Fibroblast of peridontal ligament (primary cell): ENCODE measurements at regions not wholly inside any gene's neighbourhood (a gene's known extent, or its start where the extent isn't known, plus 50 kb on each side); places are given as distances from the start of the nearest gene placed in this dataset.

Experiments used
- DNase-seq: peaks from one replicate; pipeline ENCODE4 v3.0.0-alpha.2; 2010; ENCODE audit errors: extremely low read depth

GRCh38 chr5:116703328-116703727 lies 128.7 kb upstream of the SEMA6A start:
- no peak for DNase-seq

- DNase-seq: no peak
These were observed 128.2 kb upstream of the SEMA6A start for GRCh38 chr5:116702776-116703175.

GRCh38 chr5:116699332-116699731 lies 124.7 kb upstream of the SEMA6A start:
- no peak for DNase-seq

- no peak for DNase-seq
These were observed 121.7 kb upstream of the SEMA6A start for GRCh38 chr5:116696366-116696765.

GRCh38 chr5:116695681-116696080 lies 121.1 kb upstream of the SEMA6A start:
- no peak for DNase-seq

GRCh38 chr5:116686438-116686837 lies 111.8 kb upstream of the SEMA6A start:
- no peak for DNase-seq

GRCh38 chr5:116685931-116686330 lies 111.3 kb upstream of the SEMA6A start:
- no peak for DNase-seq

GRCh38 chr5:116685069-116685468 lies 110.4 kb upstream of the SEMA6A start:
- no peak for DNase-seq

GRCh38 chr5:116681334-116682013 lies 106.9 kb upstream of the SEMA6A start:
- no peak for DNase-seq

- DNase-seq: peak; percentile 52
These were observed 100.9 kb upstream of the SEMA6A start for GRCh38 chr5:116675626-116675910.

- no peak for DNase-seq
These were observed 100.4 kb upstream of the SEMA6A start for GRCh38 chr5:116674881-116675625.

GRCh38 chr5:116673453-116673852 lies 98.8 kb upstream of the SEMA6A start:
- DNase-seq: no peak

GRCh38 chr5:116672203-116672602 lies 97.6 kb upstream of the SEMA6A start:
- DNase-seq: no peak

GRCh38 chr5:116671211-116671736 lies 96.7 kb upstream of the SEMA6A start:
- DNase-seq: no peak

- no peak for DNase-seq
These were observed 94.8 kb upstream of the SEMA6A start for GRCh38 chr5:116669261-116670031.

- DNase-seq: no peak
These were observed 93.8 kb upstream of the SEMA6A start for GRCh38 chr5:116668390-116668789.

GRCh38 chr5:116666901-116667300 lies 92.3 kb upstream of the SEMA6A start:
- DNase-seq: no peak

GRCh38 chr5:116664988-116665387 lies 90.4 kb upstream of the SEMA6A start:
- no peak for DNase-seq

GRCh38 chr5:116663081-116663480 lies 88.5 kb upstream of the SEMA6A start:
- no peak for DNase-seq

- no peak for DNase-seq
These were observed 86.8 kb upstream of the SEMA6A start for GRCh38 chr5:116661419-116661818.

- no peak for DNase-seq
These were observed 86.3 kb upstream of the SEMA6A start for GRCh38 chr5:116660929-116661328.

- no peak for DNase-seq
These were observed 84.2 kb upstream of the SEMA6A start for GRCh38 chr5:116658830-116659229.

GRCh38 chr5:116658141-116658540 lies 83.5 kb upstream of the SEMA6A start:
- DNase-seq: no peak
